ENCODE measurements at regions not wholly inside any gene's neighbourhood (a gene's known extent, or its start where the extent isn't known, plus 50 kb on each side); places are given as distances from the start of the nearest gene placed in this dataset.
"Not testable (repeated sequence)": the region's sequence is repeated elsewhere in the genome, so short reads cannot be mapped to it uniquely, and the experiment has no call there.

- TF ChIP-seq GATA1 (IDR thresholded peaks at IDR 0.05; ENCODE audit: low read depth, low read length) = no peak
- no peak for TF ChIP-seq POLR2A (IDR thresholded peaks at IDR 0.05; ENCODE audit: low read length)
Observed at GRCh38 chr21:27548486-27548885, 581.6 kb upstream of the ADAMTS5 start.

GRCh38 chr21:27545754-27546349, 579.0 kb upstream of the ADAMTS5 start:
- DNase-seq = no peak
- TF ChIP-seq GATA1 (IDR thresholded peaks at IDR 0.05; ENCODE audit: low read depth, low read length) (no peak), POLR2A (IDR thresholded peaks at IDR 0.05; ENCODE audit: low read length) (no peak)

More at GRCh38 chr21:27548486-27548885, 581.6 kb upstream of the ADAMTS5 start:
- no peak for DNase-seq

GRCh38 chr21:27542126-27542525, 575.2 kb upstream of the ADAMTS5 start:
- not testable (repeated sequence) for DNase-seq

- TF ChIP-seq GATA1 (IDR thresholded peaks at IDR 0.05; ENCODE audit: low read depth, low read length) = no peak
- no peak for TF ChIP-seq POLR2A (IDR thresholded peaks at IDR 0.05; ENCODE audit: low read length)
- no peak for DNase-seq
Observed at GRCh38 chr21:27536319-27536718, 569.4 kb upstream of the ADAMTS5 start.

- TF ChIP-seq GATA1 (IDR thresholded peaks at IDR 0.05; ENCODE audit: low read depth, low read length) (no peak), POLR2A (IDR thresholded peaks at IDR 0.05; ENCODE audit: low read length) (no peak)
- no peak for DNase-seq
Observed at GRCh38 chr21:27535188-27535587, 568.3 kb upstream of the ADAMTS5 start.

GRCh38 chr21:27534206-27534605, 567.3 kb upstream of the ADAMTS5 start:
- DNase-seq = no peak
- TF ChIP-seq GATA1 (IDR thresholded peaks at IDR 0.05; ENCODE audit: low read depth, low read length) = no peak

GRCh38 chr21:27532076-27532475, 565.2 kb upstream of the ADAMTS5 start:
- DNase-seq = no peak
- no peak for TF ChIP-seq POLR2A (IDR thresholded peaks at IDR 0.05; ENCODE audit: low read length)
- no peak for TF ChIP-seq GATA1 (IDR thresholded peaks at IDR 0.05; ENCODE audit: low read depth, low read length)

GRCh38 chr21:27528697-27529096, 561.8 kb upstream of the ADAMTS5 start:
- DNase-seq = no peak
- TF ChIP-seq GATA1 (IDR thresholded peaks at IDR 0.05; ENCODE audit: low read depth, low read length) (no peak), POLR2A (IDR thresholded peaks at IDR 0.05; ENCODE audit: low read length) (no peak)

- TF ChIP-seq GATA1 (IDR thresholded peaks at IDR 0.05; ENCODE audit: low read depth, low read length) = no peak
- no peak for TF ChIP-seq POLR2A (IDR thresholded peaks at IDR 0.05; ENCODE audit: low read length)
- DNase-seq = no peak
Observed at GRCh38 chr21:27526451-27526850, 559.6 kb upstream of the ADAMTS5 start.

- TF ChIP-seq POLR2A (IDR thresholded peaks at IDR 0.05; ENCODE audit: low read length) (no peak), GATA1 (IDR thresholded peaks at IDR 0.05; ENCODE audit: low read depth, low read length) (no peak)
- DNase-seq = no peak
Observed at GRCh38 chr21:27525780-27526179, 558.9 kb upstream of the ADAMTS5 start.

- no peak for DNase-seq
- TF ChIP-seq GATA1 (IDR thresholded peaks at IDR 0.05; ENCODE audit: low read depth, low read length) (no peak), POLR2A (IDR thresholded peaks at IDR 0.05; ENCODE audit: low read length) (no peak)
Observed at GRCh38 chr21:27519361-27519760, 552.5 kb upstream of the ADAMTS5 start.

- not testable (repeated sequence) for DNase-seq
Observed at GRCh38 chr21:27517177-27517576, 550.3 kb upstream of the ADAMTS5 start.

- TF ChIP-seq POLR2A (IDR thresholded peaks at IDR 0.05; ENCODE audit: low read length) = no peak
- no peak for TF ChIP-seq GATA1 (IDR thresholded peaks at IDR 0.05; ENCODE audit: low read depth, low read length)
- DNase-seq = no peak
Observed at GRCh38 chr21:27515676-27516075, 548.8 kb upstream of the ADAMTS5 start.

GRCh38 chr21:27513825-27514224, 546.9 kb upstream of the ADAMTS5 start:
- no peak for DNase-seq
- TF ChIP-seq POLR2A (IDR thresholded peaks at IDR 0.05; ENCODE audit: low read length) = no peak
- no peak for TF ChIP-seq GATA1 (IDR thresholded peaks at IDR 0.05; ENCODE audit: low read depth, low read length)

GRCh38 chr21:27513016-27513415, 546.1 kb upstream of the ADAMTS5 start:
- TF ChIP-seq POLR2A (IDR thresholded peaks at IDR 0.05; ENCODE audit: low read length) = no peak
- TF ChIP-seq GATA1 (IDR thresholded peaks at IDR 0.05; ENCODE audit: low read depth, low read length) = no peak
- DNase-seq = no peak

GRCh38 chr21:27511233-27511632, 544.3 kb upstream of the ADAMTS5 start:
- TF ChIP-seq POLR2A (IDR thresholded peaks at IDR 0.05; ENCODE audit: low read length) (no peak), GATA1 (IDR thresholded peaks at IDR 0.05; ENCODE audit: low read depth, low read length) (no peak)
- DNase-seq = no peak
